ENCODE measurements at regions not wholly inside any gene's neighbourhood (a gene's known extent, or its start where the extent isn't known, plus 50 kb on each side); places are given as distances from the start of the nearest gene placed in this dataset.

- TF ChIP-seq PPARA (CRISPR knock-in tag; IDR thresholded peaks at IDR 0.05; ENCODE audit: borderline replicate concordance) (no peak), ESRRG (CRISPR knock-in tag; IDR thresholded peaks at IDR 0.05) (no peak), ZFP3 (CRISPR knock-in tag; IDR thresholded peaks at IDR 0.05) (no peak), PATZ1 (CRISPR knock-in tag; IDR thresholded peaks at IDR 0.05; ENCODE audit: borderline replicate concordance) (no peak), RARB (CRISPR knock-in tag; IDR thresholded peaks at IDR 0.05) (no peak), TSHZ2 (CRISPR knock-in tag; IDR thresholded peaks at IDR 0.05) (no peak), CREB5 (CRISPR knock-in tag; IDR thresholded peaks at IDR 0.05; ENCODE audit: low read depth) (no peak), ARNTL (CRISPR knock-in tag; IDR thresholded peaks at IDR 0.05; ENCODE audit: borderline replicate concordance, low read depth) (no peak), OSR1 (CRISPR knock-in tag; IDR thresholded peaks at IDR 0.05) (no peak), ZNF565 (CRISPR knock-in tag; conservative IDR thresholded peaks at IDR 0.05; ENCODE audit: low read depth) (no peak), ZC3H10 (CRISPR knock-in tag; IDR thresholded peaks at IDR 0.05) (no peak)
Measured at GRCh38 chr1:29746076-29746665, 509.8 kb downstream of the PTPRU start.
